WTC11 (cell line): ENCODE measurements at regions not wholly inside any gene's neighbourhood (a gene's known extent, or its start where the extent isn't known, plus 50 kb on each side); places are given as distances from the start of the nearest gene placed in this dataset.

Source experiments
- ATAC-seq: fragments of 200-7000 bp; cut with Tn5 transposase; 2 replicates; pipeline ENCODE4 v1.10.0; 2021; ENCODE audit warnings: mild to moderate bottlenecking, moderate library complexity
- CTCF ChIA-PET: fragments of 300-600 bp; sonication (Branson Sonifier 250); formaldehyde crosslinking; loops from one replicate; lab custom pipeline; 2021; ENCODE audit warnings: antibody characterized with exemption; lab: Charles Lee
- POLR2A ChIA-PET: fragments of 350-600 bp; sonication (Branson Sonifier 250); formaldehyde crosslinking; loops from one replicate; lab custom pipeline; 2021; ENCODE audit warnings: antibody characterized with exemption; lab: Charles Lee
- DNase-seq: peaks from one replicate; pipeline ENCODE4 v3.0.0; 2021; ENCODE audit warnings: low spot score
- H3K27ac Mint-ChIP-seq: 2 replicates; pipeline ENCODE4 v1.8.0; 2021; ENCODE audit warnings: mixed read lengths
- H3K27me3 Mint-ChIP-seq: 2 replicates; pipeline ENCODE4 v1.8.0; 2021; ENCODE audit warnings: low read depth, mild to moderate bottlenecking, moderate library complexity, mixed read lengths
- H3K36me3 Mint-ChIP-seq: 2 replicates; pipeline ENCODE4 v1.8.0; 2021; ENCODE audit warnings: mixed read lengths
- H3K4me1 Mint-ChIP-seq: 2 replicates; pipeline ENCODE4 v1.8.0; 2022; ENCODE audit warnings: mixed read lengths
- H3K4me3 Mint-ChIP-seq: 2 replicates; pipeline ENCODE4 v1.8.0; 2021; ENCODE audit warnings: mild to moderate bottlenecking, moderate library complexity, mixed read lengths
- H3K9me3 Mint-ChIP-seq: 2 replicates; pipeline ENCODE4 v1.8.0; 2021; ENCODE audit warnings: mixed read lengths
- FOXK1 ChIP-seq: sonication (generic); formaldehyde crosslinking; IDR thresholded peaks from 2 replicates; pipeline ENCODE4 v1.8.0; 2022; ENCODE audit warnings: mild to moderate bottlenecking, moderate library complexity, missing genetic modification reagents
- KAT7 ChIP-seq: sonication (generic); formaldehyde crosslinking; IDR thresholded peaks from 2 replicates; pipeline ENCODE4 v1.8.1; 2023; ENCODE audit warnings: missing genetic modification reagents, mild to moderate bottlenecking, borderline replicate concordance
- NR3C1 ChIP-seq: sonication (generic); formaldehyde crosslinking; conservative IDR thresholded peaks from 2 replicates; pipeline ENCODE4 v1.8.1; 2023; ENCODE audit warnings: low read depth, mild to moderate bottlenecking, missing genetic modification reagents
- SP1 ChIP-seq: sonication (generic); formaldehyde crosslinking; conservative IDR thresholded peaks from 2 replicates; pipeline ENCODE4 v1.8.1; 2022; ENCODE audit warnings: missing genetic modification reagents
- ZNF396 ChIP-seq: fragments of 250-450 bp; sonication (Bioruptor Pico); IDR thresholded peaks from 2 replicates; pipeline ENCODE4 v1.8.0; 2021; ENCODE audit warnings: mild to moderate bottlenecking, moderate library complexity, borderline replicate concordance
- TF ChIP-seq, protein P1 (sequence below): sonication (generic); formaldehyde crosslinking; IDR thresholded peaks from 2 replicates; pipeline ENCODE4 v1.8.0; 2022; ENCODE audit warnings: missing genetic modification reagents
- TF ChIP-seq, protein P2 (sequence below): sonication (generic); formaldehyde crosslinking; IDR thresholded peaks from 2 replicates; pipeline ENCODE4 v1.8.1; 2023; ENCODE audit warnings: mild to moderate bottlenecking, moderate library complexity, missing genetic modification reagents
- TF ChIP-seq, protein P3 (sequence below): fragments of 250-450 bp; sonication (Bioruptor Pico); IDR thresholded peaks from 2 replicates; pipeline ENCODE4 v1.8.0; 2021; ENCODE audit warnings: mild to moderate bottlenecking
- TF ChIP-seq, protein P4 (sequence below): fragments of 250-450 bp; sonication (Bioruptor Pico); IDR thresholded peaks from 2 replicates; pipeline ENCODE4 v1.9.0; 2021; ENCODE audit warnings: mild to moderate bottlenecking
- TF ChIP-seq, protein P5 (sequence below): sonication (generic); formaldehyde crosslinking; IDR thresholded peaks from 2 replicates; pipeline ENCODE4 v1.8.1; 2022; ENCODE audit warnings: missing genetic modification reagents, borderline replicate concordance
- TF ChIP-seq, protein P6 (sequence below): sonication (generic); formaldehyde crosslinking; IDR thresholded peaks from 2 replicates; pipeline ENCODE4 v1.8.1; 2022; ENCODE audit warnings: low read depth, mild to moderate bottlenecking, moderate library complexity, missing genetic modification reagents, borderline replicate concordance
- TF ChIP-seq, protein P7 (sequence below): sonication (generic); formaldehyde crosslinking; conservative IDR thresholded peaks from 2 replicates; pipeline ENCODE4 v1.8.1; 2023; ENCODE audit warnings: mild to moderate bottlenecking, low read depth, missing genetic modification reagents, moderate library complexity

DNA sequence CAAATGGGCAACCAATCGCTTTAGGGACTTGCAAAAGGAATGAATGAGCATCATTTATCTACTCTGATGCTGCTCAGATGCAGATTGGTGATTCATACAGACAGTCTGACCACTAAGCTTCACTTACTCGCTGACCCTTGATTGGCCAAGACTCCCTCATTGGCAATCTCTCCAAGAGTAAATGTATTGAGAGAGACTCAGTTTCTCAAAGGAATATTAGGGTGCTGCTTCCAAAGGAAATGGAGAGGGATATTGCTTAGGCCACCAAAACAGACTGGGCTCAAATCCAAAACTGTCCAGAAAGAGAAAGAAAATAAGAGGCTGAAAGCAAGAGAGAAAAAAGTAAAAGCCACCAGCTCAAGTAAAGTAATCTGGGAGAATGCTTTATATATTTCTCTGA, 785.2 kb downstream of the GALC start (continued):
- TF ChIP-seq, protein P1, sequence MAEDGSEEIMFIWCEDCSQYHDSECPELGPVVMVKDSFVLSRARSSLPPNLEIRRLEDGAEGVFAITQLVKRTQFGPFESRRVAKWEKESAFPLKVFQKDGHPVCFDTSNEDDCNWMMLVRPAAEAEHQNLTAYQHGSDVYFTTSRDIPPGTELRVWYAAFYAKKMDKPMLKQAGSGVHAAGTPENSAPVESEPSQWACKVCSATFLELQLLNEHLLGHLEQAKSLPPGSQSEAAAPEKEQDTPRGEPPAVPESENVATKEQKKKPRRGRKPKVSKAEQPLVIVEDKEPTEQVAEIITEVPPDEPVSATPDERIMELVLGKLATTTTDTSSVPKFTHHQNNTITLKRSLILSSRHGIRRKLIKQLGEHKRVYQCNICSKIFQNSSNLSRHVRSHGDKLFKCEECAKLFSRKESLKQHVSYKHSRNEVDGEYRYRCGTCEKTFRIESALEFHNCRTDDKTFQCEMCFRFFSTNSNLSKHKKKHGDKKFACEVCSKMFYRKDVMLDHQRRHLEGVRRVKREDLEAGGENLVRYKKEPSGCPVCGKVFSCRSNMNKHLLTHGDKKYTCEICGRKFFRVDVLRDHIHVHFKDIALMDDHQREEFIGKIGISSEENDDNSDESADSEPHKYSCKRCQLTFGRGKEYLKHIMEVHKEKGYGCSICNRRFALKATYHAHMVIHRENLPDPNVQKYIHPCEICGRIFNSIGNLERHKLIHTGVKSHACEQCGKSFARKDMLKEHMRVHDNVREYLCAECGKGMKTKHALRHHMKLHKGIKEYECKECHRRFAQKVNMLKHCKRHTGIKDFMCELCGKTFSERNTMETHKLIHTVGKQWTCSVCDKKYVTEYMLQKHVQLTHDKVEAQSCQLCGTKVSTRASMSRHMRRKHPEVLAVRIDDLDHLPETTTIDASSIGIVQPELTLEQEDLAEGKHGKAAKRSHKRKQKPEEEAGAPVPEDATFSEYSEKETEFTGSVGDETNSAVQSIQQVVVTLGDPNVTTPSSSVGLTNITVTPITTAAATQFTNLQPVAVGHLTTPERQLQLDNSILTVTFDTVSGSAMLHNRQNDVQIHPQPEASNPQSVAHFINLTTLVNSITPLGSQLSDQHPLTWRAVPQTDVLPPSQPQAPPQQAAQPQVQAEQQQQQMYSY (CRISPR knock-in tag): no peak
- TF ChIP-seq, protein P2, sequence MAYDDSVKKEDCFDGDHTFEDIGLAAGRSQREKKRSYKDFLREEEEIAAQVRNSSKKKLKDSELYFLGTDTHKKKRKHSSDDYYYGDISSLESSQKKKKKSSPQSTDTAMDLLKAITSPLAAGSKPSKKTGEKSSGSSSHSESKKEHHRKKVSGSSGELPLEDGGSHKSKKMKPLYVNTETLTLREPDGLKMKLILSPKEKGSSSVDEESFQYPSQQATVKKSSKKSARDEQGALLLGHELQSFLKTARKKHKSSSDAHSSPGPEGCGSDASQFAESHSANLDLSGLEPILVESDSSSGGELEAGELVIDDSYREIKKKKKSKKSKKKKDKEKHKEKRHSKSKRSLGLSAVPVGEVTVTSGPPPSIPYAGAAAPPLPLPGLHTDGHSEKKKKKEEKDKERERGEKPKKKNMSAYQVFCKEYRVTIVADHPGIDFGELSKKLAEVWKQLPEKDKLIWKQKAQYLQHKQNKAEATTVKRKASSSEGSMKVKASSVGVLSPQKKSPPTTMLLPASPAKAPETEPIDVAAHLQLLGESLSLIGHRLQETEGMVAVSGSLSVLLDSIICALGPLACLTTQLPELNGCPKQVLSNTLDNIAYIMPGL (CRISPR knock-in tag): no peak

DNA sequence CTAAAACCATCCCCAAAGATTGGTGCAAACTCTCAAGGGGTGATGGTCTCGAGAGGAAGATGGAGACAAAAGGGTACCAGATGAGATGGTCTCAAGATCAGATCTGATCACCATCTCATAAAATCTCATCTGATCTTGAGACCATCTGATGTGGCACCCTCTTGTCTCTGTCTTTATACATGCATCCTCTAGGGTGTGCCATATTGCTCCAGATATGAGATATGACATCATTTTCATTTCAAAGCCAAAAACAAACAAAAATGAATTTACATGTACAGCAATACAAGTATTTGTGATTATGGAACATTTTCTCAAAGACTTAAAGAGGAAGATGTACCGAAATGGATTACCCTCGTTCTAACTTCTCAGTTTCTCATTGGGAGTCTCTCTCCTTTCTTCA, 787.2 kb downstream of the GALC start:
- Mint-ChIP-seq H3K9me3 (peaks cover 14% of the 10 kb centered on the region), H3K27ac (no peak overlapping the region), H3K4me3 (no peak overlapping the region), H3K27me3 (no peaks in the 10 kb centered on the region), H3K4me1 (0 out of 2 replicates have a peak, but pooled peaks cover 1% of the 10 kb centered on the region), H3K36me3 (no peaks in the 10 kb centered on the region)
- ATAC-seq: no peak
- POLR2A ChIA-PET: no interaction called here
- CTCF ChIA-PET: no interaction called here
- TF ChIP-seq ZNF396 (CRISPR knock-in tag) (no peak), NR3C1 (no peak), FOXK1 (CRISPR knock-in tag) (no peak), SP1 (CRISPR knock-in tag) (no peak), KAT7 (CRISPR knock-in tag) (no peak)
- TF ChIP-seq, protein P3, sequence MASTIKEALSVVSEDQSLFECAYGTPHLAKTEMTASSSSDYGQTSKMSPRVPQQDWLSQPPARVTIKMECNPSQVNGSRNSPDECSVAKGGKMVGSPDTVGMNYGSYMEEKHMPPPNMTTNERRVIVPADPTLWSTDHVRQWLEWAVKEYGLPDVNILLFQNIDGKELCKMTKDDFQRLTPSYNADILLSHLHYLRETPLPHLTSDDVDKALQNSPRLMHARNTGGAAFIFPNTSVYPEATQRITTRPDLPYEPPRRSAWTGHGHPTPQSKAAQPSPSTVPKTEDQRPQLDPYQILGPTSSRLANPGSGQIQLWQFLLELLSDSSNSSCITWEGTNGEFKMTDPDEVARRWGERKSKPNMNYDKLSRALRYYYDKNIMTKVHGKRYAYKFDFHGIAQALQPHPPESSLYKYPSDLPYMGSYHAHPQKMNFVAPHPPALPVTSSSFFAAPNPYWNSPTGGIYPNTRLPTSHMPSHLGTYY (CRISPR knock-in tag): no peak
- TF ChIP-seq, protein P4, sequence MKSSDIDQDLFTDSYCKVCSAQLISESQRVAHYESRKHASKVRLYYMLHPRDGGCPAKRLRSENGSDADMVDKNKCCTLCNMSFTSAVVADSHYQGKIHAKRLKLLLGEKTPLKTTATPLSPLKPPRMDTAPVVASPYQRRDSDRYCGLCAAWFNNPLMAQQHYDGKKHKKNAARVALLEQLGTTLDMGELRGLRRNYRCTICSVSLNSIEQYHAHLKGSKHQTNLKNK (CRISPR knock-in tag): no peak
- TF ChIP-seq, protein P5, sequence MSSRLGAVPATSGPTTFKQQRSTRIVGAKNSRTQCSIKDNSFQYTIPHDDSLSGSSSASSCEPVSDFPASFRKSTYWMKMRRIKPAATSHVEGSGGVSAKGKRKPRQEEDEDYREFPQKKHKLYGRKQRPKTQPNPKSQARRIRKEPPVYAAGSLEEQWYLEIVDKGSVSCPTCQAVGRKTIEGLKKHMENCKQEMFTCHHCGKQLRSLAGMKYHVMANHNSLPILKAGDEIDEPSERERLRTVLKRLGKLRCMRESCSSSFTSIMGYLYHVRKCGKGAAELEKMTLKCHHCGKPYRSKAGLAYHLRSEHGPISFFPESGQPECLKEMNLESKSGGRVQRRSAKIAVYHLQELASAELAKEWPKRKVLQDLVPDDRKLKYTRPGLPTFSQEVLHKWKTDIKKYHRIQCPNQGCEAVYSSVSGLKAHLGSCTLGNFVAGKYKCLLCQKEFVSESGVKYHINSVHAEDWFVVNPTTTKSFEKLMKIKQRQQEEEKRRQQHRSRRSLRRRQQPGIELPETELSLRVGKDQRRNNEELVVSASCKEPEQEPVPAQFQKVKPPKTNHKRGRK: no peak
- TF ChIP-seq, protein P6, sequence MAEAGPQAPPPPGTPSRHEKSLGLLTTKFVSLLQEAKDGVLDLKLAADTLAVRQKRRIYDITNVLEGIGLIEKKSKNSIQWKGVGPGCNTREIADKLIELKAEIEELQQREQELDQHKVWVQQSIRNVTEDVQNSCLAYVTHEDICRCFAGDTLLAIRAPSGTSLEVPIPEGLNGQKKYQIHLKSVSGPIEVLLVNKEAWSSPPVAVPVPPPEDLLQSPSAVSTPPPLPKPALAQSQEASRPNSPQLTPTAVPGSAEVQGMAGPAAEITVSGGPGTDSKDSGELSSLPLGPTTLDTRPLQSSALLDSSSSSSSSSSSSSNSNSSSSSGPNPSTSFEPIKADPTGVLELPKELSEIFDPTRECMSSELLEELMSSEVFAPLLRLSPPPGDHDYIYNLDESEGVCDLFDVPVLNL (CRISPR knock-in tag): no peak
- no peak for DNase-seq

DNA sequence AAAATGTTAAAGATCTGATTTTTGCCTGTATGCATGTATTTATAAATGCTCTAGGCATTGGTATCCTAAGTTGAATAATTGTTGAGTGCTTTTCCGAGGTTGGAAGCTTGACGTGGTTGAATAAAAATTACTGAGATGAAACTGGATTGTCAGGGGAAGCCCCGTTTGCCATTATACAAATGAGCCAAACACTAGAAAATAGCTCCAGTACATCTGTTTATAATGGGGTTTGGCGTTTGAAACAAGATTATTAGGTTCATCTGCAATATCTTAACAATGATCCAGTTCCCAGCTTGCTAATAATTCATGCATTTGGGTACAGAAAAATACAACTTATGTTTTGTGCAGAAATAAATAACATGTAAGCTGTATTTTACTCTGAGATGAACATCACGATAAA, 789.6 kb downstream of the GALC start:
- ChIA-PET CTCF (no interaction called here), POLR2A (no interaction called here)
- H3K9me3 Mint-ChIP-seq: peaks cover 4% of the 10 kb centered on the region
- 0 out of 2 replicates have a peak, but pooled peaks cover 4% of the 10 kb centered on the region for H3K4me1 Mint-ChIP-seq
- ATAC-seq: no peak
- H3K27me3 Mint-ChIP-seq: no peaks in the 10 kb centered on the region
- no peak overlapping the region for H3K27ac Mint-ChIP-seq
- TF ChIP-seq, protein P7, sequence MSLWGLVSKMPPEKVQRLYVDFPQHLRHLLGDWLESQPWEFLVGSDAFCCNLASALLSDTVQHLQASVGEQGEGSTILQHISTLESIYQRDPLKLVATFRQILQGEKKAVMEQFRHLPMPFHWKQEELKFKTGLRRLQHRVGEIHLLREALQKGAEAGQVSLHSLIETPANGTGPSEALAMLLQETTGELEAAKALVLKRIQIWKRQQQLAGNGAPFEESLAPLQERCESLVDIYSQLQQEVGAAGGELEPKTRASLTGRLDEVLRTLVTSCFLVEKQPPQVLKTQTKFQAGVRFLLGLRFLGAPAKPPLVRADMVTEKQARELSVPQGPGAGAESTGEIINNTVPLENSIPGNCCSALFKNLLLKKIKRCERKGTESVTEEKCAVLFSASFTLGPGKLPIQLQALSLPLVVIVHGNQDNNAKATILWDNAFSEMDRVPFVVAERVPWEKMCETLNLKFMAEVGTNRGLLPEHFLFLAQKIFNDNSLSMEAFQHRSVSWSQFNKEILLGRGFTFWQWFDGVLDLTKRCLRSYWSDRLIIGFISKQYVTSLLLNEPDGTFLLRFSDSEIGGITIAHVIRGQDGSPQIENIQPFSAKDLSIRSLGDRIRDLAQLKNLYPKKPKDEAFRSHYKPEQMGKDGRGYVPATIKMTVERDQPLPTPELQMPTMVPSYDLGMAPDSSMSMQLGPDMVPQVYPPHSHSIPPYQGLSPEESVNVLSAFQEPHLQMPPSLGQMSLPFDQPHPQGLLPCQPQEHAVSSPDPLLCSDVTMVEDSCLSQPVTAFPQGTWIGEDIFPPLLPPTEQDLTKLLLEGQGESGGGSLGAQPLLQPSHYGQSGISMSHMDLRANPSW (CRISPR knock-in tag): no peak
- H3K36me3 Mint-ChIP-seq: no peaks in the 10 kb centered on the region
- no peak for DNase-seq
- H3K4me3 Mint-ChIP-seq: no peak overlapping the region
